ENCODE measurements at regions not wholly inside any gene's neighbourhood (a gene's known extent, or its start where the extent isn't known, plus 50 kb on each side); places are given as distances from the start of the nearest gene placed in this dataset.

GRCh38 chr6:1516742-1517520 lies 92.8 kb upstream of the FOXC1 start:
- TF ChIP-seq CTCF (IDR thresholded peaks at IDR 0.05; ENCODE audit: borderline replicate concordance, extremely low read depth, low read length, poor library complexity, severe bottlenecking) (no peak), EZH2 (IDR thresholded peaks at IDR 0.05; ENCODE audit: borderline replicate concordance, low read depth, low read length, severe bottlenecking) (no peak)

Measured in DND-41 (cell line).